Activated CD8-positive, alpha-beta T cell treated with anti-CD3 and anti-CD28 coated beads for 36 hours (primary cell): ENCODE measurements at regions not wholly inside any gene's neighbourhood (a gene's known extent, or its start where the extent isn't known, plus 50 kb on each side); places are given as distances from the start of the nearest gene placed in this dataset.

Experiments used
- ATAC-seq: fragments of 200-7000 bp; cut with Tn5 transposase; one replicate; pipeline ENCODE4 v1.10.0; 2021; ENCODE audit warnings: mild to moderate bottlenecking, moderate library complexity
- CTCF ChIA-PET: fragments of 350-600 bp; sonication (Branson Sonifier 250); formaldehyde crosslinking; loops from one replicate; lab custom pipeline; 2021; ENCODE audit warnings: antibody characterized with exemption; lab: Charles Lee
- POLR2A ChIA-PET: fragments of 350-600 bp; sonication (Branson Sonifier 250); formaldehyde crosslinking; loops from one replicate; lab custom pipeline; 2021; ENCODE audit warnings: antibody characterized with exemption; lab: Charles Lee
- DNase-seq: peaks from one replicate; pipeline ENCODE4 v3.0.0-alpha.2; 2020
- H3K27ac Mint-ChIP-seq: one replicate; pipeline ENCODE4 v1.8.0; 2021; ENCODE audit warnings: mild to moderate bottlenecking, mixed read lengths
- H3K27me3 Mint-ChIP-seq: one replicate; pipeline ENCODE4 v1.8.0; 2021; ENCODE audit warnings: mixed read lengths
- H3K36me3 Mint-ChIP-seq: one replicate; pipeline ENCODE4 v1.8.0; 2021; ENCODE audit warnings: low read depth, mixed read lengths
- H3K4me1 Mint-ChIP-seq: one replicate; pipeline ENCODE4 v1.8.0; 2021; ENCODE audit warnings: low read depth, mixed read lengths
- H3K4me3 Mint-ChIP-seq: one replicate; pipeline ENCODE4 v1.8.0; 2021; ENCODE audit warnings: mild to moderate bottlenecking, moderate library complexity, mixed read lengths
- H3K9me3 Mint-ChIP-seq: one replicate; pipeline ENCODE4 v1.8.0; 2021; ENCODE audit warnings: mixed read lengths
- intact Hi-C: fragments of 100-400 bp; cut with micrococcal nuclease; formaldehyde crosslinking; loops from one replicate; pipeline ENCODE4 v1.10.0; 2022
- TF ChIP-seq, protein P1 (sequence below): fragments of 200-600 bp; IDR thresholded peaks from one replicate; pipeline ENCODE4 v1.8.0; 2022; ENCODE audit warnings: antibody characterized with exemption, mild to moderate bottlenecking

DNA sequence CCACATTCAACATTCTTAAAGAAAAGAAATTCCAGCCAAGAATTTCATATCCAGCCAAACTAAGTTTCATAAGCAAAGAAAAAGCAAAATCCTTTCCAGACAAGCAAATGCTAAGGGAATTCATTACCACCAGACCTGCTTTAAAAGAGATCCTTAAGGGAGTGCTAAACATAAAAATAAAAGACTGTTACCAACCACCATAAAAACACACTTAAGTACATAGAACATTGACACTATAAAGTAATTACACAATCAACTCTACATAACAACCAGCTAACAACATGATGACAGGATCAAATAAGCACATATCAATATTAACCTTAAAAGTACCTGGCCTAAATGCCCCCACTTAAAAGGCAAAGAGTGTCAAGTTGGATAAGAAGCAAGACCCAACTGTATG lies 153.5 kb downstream of the FTCDNL1 start:
- ChIA-PET CTCF (no interaction called here), POLR2A (no interaction called here)
- Mint-ChIP-seq H3K4me3 (no peak overlapping the region), H3K9me3 (no peaks in the 10 kb centered on the region), H3K27ac (no peak overlapping the region), H3K36me3 (no peaks in the 10 kb centered on the region), H3K4me1 (no peaks in the 10 kb centered on the region), H3K27me3 (peaks cover 9% of the 10 kb centered on the region)
- ATAC-seq (no peak), DNase-seq (no peak)
- intact Hi-C loops, result no loop called here
- TF ChIP-seq, protein P1, sequence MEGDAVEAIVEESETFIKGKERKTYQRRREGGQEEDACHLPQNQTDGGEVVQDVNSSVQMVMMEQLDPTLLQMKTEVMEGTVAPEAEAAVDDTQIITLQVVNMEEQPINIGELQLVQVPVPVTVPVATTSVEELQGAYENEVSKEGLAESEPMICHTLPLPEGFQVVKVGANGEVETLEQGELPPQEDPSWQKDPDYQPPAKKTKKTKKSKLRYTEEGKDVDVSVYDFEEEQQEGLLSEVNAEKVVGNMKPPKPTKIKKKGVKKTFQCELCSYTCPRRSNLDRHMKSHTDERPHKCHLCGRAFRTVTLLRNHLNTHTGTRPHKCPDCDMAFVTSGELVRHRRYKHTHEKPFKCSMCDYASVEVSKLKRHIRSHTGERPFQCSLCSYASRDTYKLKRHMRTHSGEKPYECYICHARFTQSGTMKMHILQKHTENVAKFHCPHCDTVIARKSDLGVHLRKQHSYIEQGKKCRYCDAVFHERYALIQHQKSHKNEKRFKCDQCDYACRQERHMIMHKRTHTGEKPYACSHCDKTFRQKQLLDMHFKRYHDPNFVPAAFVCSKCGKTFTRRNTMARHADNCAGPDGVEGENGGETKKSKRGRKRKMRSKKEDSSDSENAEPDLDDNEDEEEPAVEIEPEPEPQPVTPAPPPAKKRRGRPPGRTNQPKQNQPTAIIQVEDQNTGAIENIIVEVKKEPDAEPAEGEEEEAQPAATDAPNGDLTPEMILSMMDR, result no peak

DNA sequence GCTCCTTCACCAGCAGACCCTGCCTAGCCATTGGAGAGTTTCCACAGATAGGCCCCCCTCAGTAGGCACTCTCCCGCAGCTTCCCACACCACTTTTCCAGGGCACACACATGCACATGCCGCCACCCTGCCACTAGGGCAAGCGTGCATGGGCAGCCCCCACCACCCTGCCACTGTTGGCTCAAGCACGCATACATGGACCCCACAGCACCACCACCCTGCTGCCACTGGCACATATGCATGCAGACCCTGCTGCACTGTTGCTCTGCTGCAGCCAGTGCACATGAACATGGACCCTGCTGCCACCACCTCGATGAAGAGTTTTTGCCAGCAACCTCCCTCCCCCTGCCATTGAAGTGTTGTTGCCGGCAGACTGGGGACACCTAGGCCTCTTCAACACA lies 154.9 kb downstream of the FTCDNL1 start:
- H3K4me3 Mint-ChIP-seq, result no peak overlapping the region
- POLR2A ChIA-PET, result interaction anchor here (0.6 kb wide), 1 partner anchor 289 kb away, joined by 3 read pairs; no protein-coding TSS in a partner anchor
- H3K4me1 Mint-ChIP-seq, result no peaks in the 10 kb centered on the region

DNA sequence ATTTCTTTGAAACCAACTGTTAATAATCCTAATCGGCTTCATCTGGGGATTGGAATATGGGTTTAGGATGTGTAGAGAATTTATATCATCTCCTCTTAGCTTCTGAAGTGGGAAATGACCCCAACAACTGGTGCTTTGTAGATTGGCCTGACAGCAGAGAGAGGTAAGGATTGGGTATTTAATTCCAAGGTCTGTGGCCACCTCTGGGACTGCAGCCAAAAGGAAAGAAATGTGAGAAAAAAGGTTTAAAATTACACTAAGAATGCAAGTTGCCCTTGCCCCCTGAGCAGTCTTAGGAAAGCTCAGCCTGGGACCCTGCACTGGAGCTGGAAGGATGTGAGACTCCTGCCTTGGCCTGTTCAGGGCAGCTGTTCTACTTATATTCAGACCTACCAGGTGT lies 157.1 kb downstream of the FTCDNL1 start:
- no peaks in the 10 kb centered on the region for H3K36me3 Mint-ChIP-seq
- no peak overlapping the region for H3K27ac Mint-ChIP-seq
- ChIA-PET POLR2A (no interaction called here), CTCF (interaction anchor here (0.8 to 1.9 kb wide), 3 partner anchors 10 to 47 kb away, joined by 3 to 6 read pairs (median 4); no protein-coding TSS in a partner anchor)
- DNase-seq (no peak), ATAC-seq (no peak)
- TF ChIP-seq, protein P1, result no peak
- no peak overlapping the region for H3K4me3 Mint-ChIP-seq
- peaks cover 8% of the 10 kb centered on the region for H3K27me3 Mint-ChIP-seq
- intact Hi-C loops, result no loop called here
- H3K4me1 Mint-ChIP-seq, result no peaks in the 10 kb centered on the region
- H3K9me3 Mint-ChIP-seq, result no peaks in the 10 kb centered on the region

More for the DNA sequence above, 154.9 kb downstream of the FTCDNL1 start:
- CTCF ChIA-PET, result interaction anchor here (0.9 kb wide), 1 partner anchor 9 kb away, joined by 3 read pairs; no protein-coding TSS in a partner anchor
- H3K27ac Mint-ChIP-seq, result no peak overlapping the region
- intact Hi-C loops, result no loop called here
- ATAC-seq (no peak), DNase-seq (no peak)
- H3K9me3 Mint-ChIP-seq, result no peaks in the 10 kb centered on the region
- H3K27me3 Mint-ChIP-seq, result peaks cover 9% of the 10 kb centered on the region
- H3K36me3 Mint-ChIP-seq, result no peaks in the 10 kb centered on the region
- TF ChIP-seq, protein P1, result no peak

DNA sequence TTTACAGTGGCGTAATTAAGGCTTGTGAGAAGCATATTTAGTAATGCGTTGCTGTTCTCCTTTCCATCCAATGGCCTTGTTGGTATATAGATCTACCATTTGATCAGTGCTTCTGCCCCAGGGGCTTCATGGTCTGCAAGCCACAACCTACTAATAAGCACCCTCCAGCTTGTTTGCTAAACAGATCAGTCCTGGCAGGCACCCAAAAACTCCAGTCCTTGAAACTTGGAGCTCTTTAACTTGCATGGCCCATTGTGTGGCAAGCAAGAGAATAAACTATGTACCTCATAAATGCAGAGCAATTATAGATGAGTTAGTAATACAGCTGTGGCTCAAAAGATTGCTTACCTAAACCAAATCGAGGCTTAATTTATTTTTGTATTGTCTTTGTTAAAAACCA lies 158.5 kb downstream of the FTCDNL1 start:
- no peak overlapping the region for H3K4me3 Mint-ChIP-seq
- H3K9me3 Mint-ChIP-seq, result no peaks in the 10 kb centered on the region
- peaks cover 2% of the 10 kb centered on the region for H3K27me3 Mint-ChIP-seq
- H3K36me3 Mint-ChIP-seq, result no peaks in the 10 kb centered on the region
- intact Hi-C loops, result no loop called here
- no peak overlapping the region for H3K27ac Mint-ChIP-seq
- ATAC-seq (no peak), DNase-seq (no peak)
- TF ChIP-seq, protein P1, result no peak
- CTCF ChIA-PET, result interaction anchor here (0.5 to 1.1 kb wide), 2 partner anchors 47 to 257 kb away, joined by 3 to 4 read pairs; no protein-coding TSS in a partner anchor
- no peaks in the 10 kb centered on the region for H3K4me1 Mint-ChIP-seq
- POLR2A ChIA-PET, result no interaction called here

DNA sequence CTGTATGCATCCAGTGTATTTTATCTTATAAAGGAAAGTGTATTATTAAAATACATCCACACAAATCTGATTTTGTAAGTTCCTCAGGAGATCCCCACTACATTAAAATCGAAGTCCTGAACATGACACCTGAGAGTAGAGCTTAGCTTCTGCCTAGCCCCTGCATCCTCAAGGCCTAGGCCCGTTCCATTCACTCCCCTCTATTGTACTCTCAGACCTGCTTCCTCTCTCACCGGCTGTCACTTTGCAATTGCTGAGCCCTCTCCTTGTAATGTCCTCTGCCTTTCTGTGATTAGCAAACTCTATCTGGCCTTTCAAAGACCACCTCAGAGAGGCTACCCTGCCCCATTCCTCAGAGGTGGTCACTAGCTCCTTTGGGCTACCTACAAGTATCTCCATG lies 160.8 kb downstream of the FTCDNL1 start:
- no peak overlapping the region for H3K4me3 Mint-ChIP-seq
- H3K36me3 Mint-ChIP-seq, result no peaks in the 10 kb centered on the region
- TF ChIP-seq, protein P1, result no peak
- ChIA-PET CTCF (interaction anchor here (1.0 kb wide), 1 partner anchor 13 kb away, joined by 3 read pairs; no protein-coding TSS in a partner anchor), POLR2A (interaction anchor here (1.2 kb wide), 1 partner anchor 15 kb away, joined by 3 read pairs; no protein-coding TSS in a partner anchor)
- no peak overlapping the region for H3K27ac Mint-ChIP-seq
- intact Hi-C loops, result no loop called here
- peaks cover 8% of the 10 kb centered on the region for H3K4me1 Mint-ChIP-seq
- ATAC-seq (no peak), DNase-seq (no peak)
- H3K9me3 Mint-ChIP-seq, result no peaks in the 10 kb centered on the region
- H3K27me3 Mint-ChIP-seq, result no peaks in the 10 kb centered on the region
